ENCODE measurements at regions not wholly inside any gene's neighbourhood (a gene's known extent, or its start where the extent isn't known, plus 50 kb on each side); places are given as distances from the start of the nearest gene placed in this dataset.

- no peak overlapping the region for H3K27ac ChIP-seq
- DNase-seq (ENCODE audit: low read depth, low spot score): peak; percentile 43
These were observed 148.8 kb upstream of the GADL1 start for GRCh38 chr3:31043184-31043819.

GRCh38 chr3:31047673-31048072, 153.2 kb upstream of the GADL1 start:
- no peak overlapping the region for H3K27ac ChIP-seq
- no peak for DNase-seq (ENCODE audit: low read depth, low spot score)

- no peak overlapping the region for H3K27ac ChIP-seq
- no peak for DNase-seq (ENCODE audit: low read depth, low spot score)
These were observed 153.7 kb upstream of the GADL1 start for GRCh38 chr3:31048143-31048542.

GRCh38 chr3:31050296-31050695, 155.8 kb upstream of the GADL1 start:
- no peak for DNase-seq (ENCODE audit: low read depth, low spot score)
- H3K27ac ChIP-seq: no peak overlapping the region

- H3K27ac ChIP-seq: no peak overlapping the region
- DNase-seq (ENCODE audit: low read depth, low spot score): no peak
These were observed 156.8 kb upstream of the GADL1 start for GRCh38 chr3:31051226-31051625.

- no peak overlapping the region for H3K27ac ChIP-seq
- no peak for DNase-seq (ENCODE audit: low read depth, low spot score)
These were observed 158.8 kb upstream of the GADL1 start for GRCh38 chr3:31053299-31053698.

DNA sequence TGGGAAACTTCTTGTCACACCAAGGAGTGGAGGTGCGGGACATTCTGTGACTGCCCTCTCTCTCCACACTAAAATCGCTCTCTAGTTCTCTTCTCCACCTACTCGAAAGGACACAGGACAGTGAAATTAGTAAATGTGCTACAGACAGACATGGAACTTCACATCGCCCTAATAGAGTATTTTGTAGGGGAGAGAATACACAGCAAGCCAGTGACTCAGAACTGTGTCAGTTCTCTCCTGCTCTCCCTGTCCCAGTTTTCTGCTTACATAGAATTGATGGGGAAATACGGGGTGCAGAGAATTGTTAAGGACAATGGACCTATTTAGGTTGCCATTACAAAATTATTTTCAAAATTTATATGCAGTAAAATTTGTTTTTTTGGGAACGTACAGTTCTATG, 159.6 kb upstream of the GADL1 start:
- H3K27ac ChIP-seq: no peak overlapping the region
- DNase-seq (ENCODE audit: low read depth, low spot score): no peak

DNA sequence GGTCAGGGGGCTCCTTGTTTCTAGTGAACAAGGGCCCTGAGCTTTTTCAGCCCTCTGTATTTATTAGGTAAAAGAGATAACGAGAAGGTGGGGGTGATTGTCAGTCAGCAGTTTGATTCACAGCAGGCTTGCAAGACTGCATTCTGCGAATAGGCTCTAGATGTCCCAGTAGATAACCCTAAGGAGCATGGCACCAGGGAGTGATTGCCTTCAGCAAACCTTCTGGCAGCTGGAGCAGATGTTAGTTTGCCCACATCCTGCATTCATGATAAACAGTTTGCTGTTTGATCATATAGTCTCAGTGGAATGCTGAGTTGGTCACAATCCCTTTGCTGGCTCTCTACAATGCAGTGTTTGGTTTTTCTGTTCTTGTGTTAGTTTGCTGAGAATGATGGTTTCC, 161.3 kb upstream of the GADL1 start:
- no peak for DNase-seq (ENCODE audit: low read depth, low spot score)
- no peak overlapping the region for H3K27ac ChIP-seq

DNA sequence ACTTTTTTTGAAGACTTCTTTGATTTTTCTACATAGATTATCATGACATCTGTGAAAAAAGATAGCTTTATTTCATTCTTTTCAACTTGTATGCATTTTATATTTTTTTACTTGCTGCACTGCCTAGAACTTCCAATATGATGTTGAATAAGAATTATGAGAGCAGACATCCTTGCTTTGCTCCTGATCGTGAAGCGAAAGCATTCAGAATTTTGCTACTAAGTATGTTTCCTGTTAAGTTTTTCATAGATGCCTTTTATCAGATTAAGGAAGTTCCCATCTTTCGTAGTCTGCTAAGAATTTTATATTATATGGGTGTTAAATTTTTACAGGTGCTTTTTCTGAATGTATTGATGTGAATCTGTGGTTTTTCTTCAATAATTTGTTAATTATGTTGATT, 163.4 kb upstream of the GADL1 start:
- no peak for DNase-seq (ENCODE audit: low read depth, low spot score)

GRCh38 chr3:31064021-31064420, 169.6 kb upstream of the GADL1 start:
- DNase-seq (ENCODE audit: low read depth, low spot score): no peak
- H3K27ac ChIP-seq: no peak overlapping the region

More for the DNA sequence above, 163.4 kb upstream of the GADL1 start:
- H3K27ac ChIP-seq: no peak overlapping the region

DNA sequence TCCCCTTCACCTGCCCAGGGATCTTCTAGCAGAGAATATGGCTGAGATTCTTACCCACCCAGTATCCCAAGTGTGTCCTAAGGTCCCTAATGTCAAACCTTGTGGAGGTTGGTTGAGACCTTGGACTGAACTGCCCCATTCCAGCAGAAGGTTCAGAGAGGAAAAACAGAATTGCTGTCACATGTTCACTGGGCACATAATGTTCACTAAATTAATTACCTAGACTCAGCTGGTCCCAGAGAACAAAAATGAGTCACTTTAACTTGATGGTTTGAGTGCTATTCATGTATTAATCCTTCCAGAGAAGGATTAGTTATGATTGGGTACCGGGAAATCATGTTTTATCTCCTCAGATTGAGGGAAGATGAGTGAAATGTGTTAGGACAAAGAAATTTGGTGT, 171.3 kb upstream of the GADL1 start:
- no peak overlapping the region for H3K27ac ChIP-seq
- DNase-seq (ENCODE audit: low read depth, low spot score): no peak

- H3K27ac ChIP-seq: no peak overlapping the region
- DNase-seq (ENCODE audit: low read depth, low spot score): peak; percentile 79
These were observed 172.5 kb upstream of the GADL1 start for GRCh38 chr3:31067004-31067403.

- no peak for DNase-seq (ENCODE audit: low read depth, low spot score)
- H3K27ac ChIP-seq: no peak overlapping the region
These were observed 181.0 kb upstream of the GADL1 start for GRCh38 chr3:31075471-31075870.

DNA sequence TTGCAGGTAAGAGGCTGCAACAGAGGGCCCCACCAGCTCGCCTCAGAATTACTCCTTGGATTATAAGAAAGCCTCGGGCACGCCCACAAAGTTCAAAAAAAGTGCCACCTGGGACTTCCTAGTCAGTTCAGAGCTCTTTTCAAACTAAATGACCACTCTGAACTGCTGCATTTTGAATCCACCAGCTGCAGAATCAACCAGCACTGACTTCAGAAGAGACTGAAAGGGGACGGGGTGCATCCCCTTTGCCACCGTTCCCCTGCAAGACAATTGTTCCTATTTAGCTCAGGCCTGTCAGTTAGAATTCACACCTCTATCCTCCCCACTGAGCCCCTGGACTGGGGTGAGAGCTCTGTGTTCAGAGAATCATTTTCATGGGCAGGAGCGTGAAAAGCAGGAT, 181.4 kb upstream of the GADL1 start:
- no peak for DNase-seq (ENCODE audit: low read depth, low spot score)
- H3K27ac ChIP-seq: no peak overlapping the region

- peak overlapping the region; percentile 69 for H3K27ac ChIP-seq
- DNase-seq (ENCODE audit: low read depth, low spot score): peak; percentile 97
These were observed 182.7 kb upstream of the GADL1 start for GRCh38 chr3:31077021-31077601.

DNA sequence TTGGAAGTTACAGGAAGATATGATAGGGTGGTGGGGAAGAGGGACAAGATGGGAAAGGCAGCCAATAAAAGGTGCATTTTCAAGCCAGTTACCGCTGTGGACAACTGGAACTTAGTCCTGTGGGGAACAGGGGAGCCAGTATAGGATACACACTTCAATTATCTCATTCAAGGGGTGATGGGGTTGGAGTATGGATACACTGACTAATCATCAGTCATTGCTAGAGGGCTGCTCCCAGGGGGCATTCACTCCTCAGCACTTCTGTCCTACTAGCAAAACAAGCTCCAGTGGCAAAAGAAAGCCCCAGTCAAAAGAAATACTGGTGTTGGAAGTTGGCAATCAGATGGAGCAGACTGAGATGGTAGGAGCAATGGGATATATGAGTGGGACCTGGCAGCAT, 183.4 kb upstream of the GADL1 start:
- no peak for DNase-seq (ENCODE audit: low read depth, low spot score)
- peak overlapping the region; percentile 69 for H3K27ac ChIP-seq

DNA sequence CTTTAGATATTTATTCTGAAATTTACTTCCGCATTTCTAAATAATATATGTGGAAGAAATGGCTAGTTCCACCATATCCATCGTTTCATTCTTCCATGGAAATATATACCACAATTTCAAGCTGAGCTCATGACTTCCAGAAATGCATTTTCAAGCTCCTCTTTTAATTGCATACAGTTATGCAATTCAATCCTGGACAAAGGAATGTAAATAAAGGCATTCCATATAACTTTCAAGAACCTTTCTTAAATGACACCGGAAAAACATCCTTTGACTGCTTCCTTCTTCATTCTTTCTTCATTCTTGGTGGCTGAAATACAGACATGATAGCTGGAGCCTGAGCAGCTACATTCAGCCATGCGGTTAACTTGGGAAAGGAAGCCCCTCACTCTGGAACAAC, 185.2 kb upstream of the GADL1 start:
- no peak for DNase-seq (ENCODE audit: low read depth, low spot score)

GRCh38 chr3:31081018-31081662, 186.7 kb upstream of the GADL1 start:
- no peak for DNase-seq (ENCODE audit: low read depth, low spot score)
- H3K27ac ChIP-seq: no peak overlapping the region

More for the DNA sequence above, 185.2 kb upstream of the GADL1 start:
- no peak overlapping the region for H3K27ac ChIP-seq

DNA sequence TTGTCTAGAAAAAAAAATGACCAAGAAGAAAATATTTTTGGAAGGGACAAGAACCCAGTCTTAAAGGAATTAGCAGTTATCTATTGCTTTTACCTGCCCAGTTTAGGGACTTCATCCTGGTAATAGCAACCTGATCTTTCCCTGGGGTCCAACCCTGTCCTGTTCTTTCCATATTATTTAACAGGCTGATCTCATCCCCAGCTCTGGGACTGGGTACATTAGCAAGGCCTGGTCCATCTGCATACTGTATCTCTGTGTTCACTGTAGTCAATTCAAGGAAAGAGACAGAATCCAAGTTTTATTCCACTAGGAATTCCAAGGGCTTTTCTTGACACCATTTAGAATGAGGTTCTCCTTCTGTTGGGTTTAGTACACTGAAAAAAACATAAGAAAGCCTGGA, 191.7 kb upstream of the GADL1 start:
- H3K27ac ChIP-seq: no peak overlapping the region
- DNase-seq (ENCODE audit: low read depth, low spot score): no peak

- no peak for DNase-seq (ENCODE audit: low read depth, low spot score)
- no peak overlapping the region for H3K27ac ChIP-seq
These were observed 192.2 kb upstream of the GADL1 start for GRCh38 chr3:31086698-31087097.

DNA sequence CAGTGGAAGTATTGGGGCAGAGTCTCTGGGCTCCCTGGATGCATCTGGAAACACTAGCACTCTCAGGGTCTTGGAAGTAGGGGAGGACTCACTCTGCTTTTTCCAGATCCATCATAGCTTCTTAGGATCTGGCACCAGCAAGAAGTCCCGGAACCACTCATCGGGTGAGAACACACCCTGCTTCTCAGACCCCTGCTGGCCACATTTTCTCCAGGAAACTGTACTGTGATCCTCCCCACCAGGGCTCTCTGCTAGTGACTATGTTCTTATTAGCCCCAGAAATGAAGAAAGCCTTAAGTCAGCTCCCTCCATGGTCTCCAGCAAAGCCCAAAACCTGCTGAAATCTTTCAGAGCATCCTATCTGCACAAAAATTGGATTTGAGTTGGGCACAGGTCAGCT, 197.3 kb upstream of the GADL1 start:
- H3K27ac ChIP-seq: no peak overlapping the region
- DNase-seq (ENCODE audit: low read depth, low spot score): no peak
